ENCODE measurements at regions not wholly inside any gene's neighbourhood (a gene's known extent, or its start where the extent isn't known, plus 50 kb on each side); places are given as distances from the start of the nearest gene placed in this dataset.

- no peak for TF ChIP-seq CTCF (IDR thresholded peaks at IDR 0.05)
- TF ChIP-seq POLR2AphosphoS5 (IDR thresholded peaks at IDR 0.05): no peak
- TF ChIP-seq POLR2A (IDR thresholded peaks at IDR 0.05): no peak
These were observed 294.2 kb downstream of the FGF9 start for GRCh38 chr13:21965095-21965494.
